SK-N-SH treated with all-trans-retinoic acid at 6 μM for 48 hours (cell line): ENCODE measurements at regions not wholly inside any gene's neighbourhood (a gene's known extent, or its start where the extent isn't known, plus 50 kb on each side); places are given as distances from the start of the nearest gene placed in this dataset.

Source experiments
- ARNTL ChIP-seq: fragments of 450-650 bp; formaldehyde crosslinking; IDR thresholded peaks from 2 replicates; pipeline ENCODE4 v1.5.0; 2020; ENCODE audit warnings: low read depth, mild to moderate bottlenecking, moderate library complexity, borderline replicate concordance
- CSDC2 ChIP-seq: fragments of 250-450 bp; sonication (Bioruptor Pico); IDR thresholded peaks from 2 replicates; pipeline ENCODE4 v1.5.0; 2020; ENCODE audit warnings: mild to moderate bottlenecking, moderate library complexity
- ESRRG ChIP-seq: fragments of 250-450 bp; sonication (Bioruptor Pico); IDR thresholded peaks from 2 replicates; pipeline ENCODE4 v1.6.1; 2021; ENCODE audit warnings: mild to moderate bottlenecking
- GLIS3 ChIP-seq: fragments of 250-450 bp; sonication (Bioruptor Pico); IDR thresholded peaks from 2 replicates; pipeline ENCODE4 v1.5.0; 2020; ENCODE audit warnings: mild to moderate bottlenecking, moderate library complexity
- ISL1 ChIP-seq: fragments of 250-450 bp; sonication (Bioruptor Pico); IDR thresholded peaks from 2 replicates; pipeline ENCODE4 v2.1.2; 2022; ENCODE audit warnings: mild to moderate bottlenecking, moderate library complexity
- OSR1 ChIP-seq: fragments of 250-450 bp; sonication (Bioruptor Pico); IDR thresholded peaks from 2 replicates; pipeline ENCODE4 v1.8.0; 2022; ENCODE audit warnings: moderate library complexity, mild to moderate bottlenecking, inconsistent platforms
- RARB ChIP-seq: fragments of 250-450 bp; sonication (Bioruptor Pico); IDR thresholded peaks from 2 replicates; pipeline ENCODE4 v1.8.0; 2021; ENCODE audit warnings: mild to moderate bottlenecking, moderate library complexity
- TOX ChIP-seq: fragments of 250-450 bp; sonication (Bioruptor Pico); IDR thresholded peaks from 2 replicates; pipeline ENCODE4 v1.8.0; 2021; ENCODE audit warnings: mild to moderate bottlenecking, moderate library complexity, borderline replicate concordance
- ZFP30 ChIP-seq: fragments of 450-650 bp; formaldehyde crosslinking; IDR thresholded peaks from 2 replicates; pipeline ENCODE4 v1.5.0; 2022; ENCODE audit warnings: mild to moderate bottlenecking, moderate library complexity
- ZNF70 ChIP-seq: fragments of 450-650 bp; formaldehyde crosslinking; IDR thresholded peaks from 2 replicates; pipeline ENCODE4 v1.5.0; 2020; ENCODE audit warnings: mild to moderate bottlenecking, moderate library complexity
- ZNF8 ChIP-seq: fragments of 450-650 bp; formaldehyde crosslinking; IDR thresholded peaks from 2 replicates; pipeline ENCODE4 v1.5.0; 2020; ENCODE audit warnings: mild to moderate bottlenecking, moderate library complexity
- TF ChIP-seq, protein P1 (sequence below): fragments of 250-450 bp; sonication (Bioruptor Pico); IDR thresholded peaks from 2 replicates; pipeline ENCODE4 v1.8.0; 2021; ENCODE audit warnings: low read depth, mild to moderate bottlenecking, moderate library complexity, borderline replicate concordance
- TF ChIP-seq, protein P2 (sequence below): fragments of 250-450 bp; sonication (Bioruptor Pico); IDR thresholded peaks from 2 replicates; pipeline ENCODE4 v1.8.0; 2020; ENCODE audit warnings: mild to moderate bottlenecking, moderate library complexity, borderline replicate concordance

DNA sequence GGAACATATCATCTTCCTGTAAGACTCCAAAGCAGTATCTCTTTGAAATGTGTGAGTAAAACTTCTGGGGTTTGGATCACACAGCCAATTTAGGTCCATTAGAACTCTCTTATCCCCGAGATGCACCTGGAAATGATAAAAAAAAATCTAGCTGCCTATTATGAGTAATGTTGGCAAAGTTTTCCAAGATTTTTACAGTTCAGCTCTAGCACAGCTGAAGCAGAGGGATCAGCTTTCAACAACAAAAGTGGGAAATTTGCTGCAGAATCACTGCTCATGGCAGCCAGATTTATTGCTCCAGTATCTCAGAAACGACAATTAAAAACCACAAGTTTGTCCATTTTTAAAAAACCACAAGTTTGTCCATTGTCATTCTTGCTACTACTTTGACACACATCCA is 292.2 kb downstream of the IRX2 start:
- TF ChIP-seq ARNTL (no peak), RARB (no peak), OSR1 (CRISPR knock-in tag) (no peak), ZNF8 (CRISPR knock-in tag) (no peak), ESRRG (CRISPR knock-in tag) (no peak), ISL1 (CRISPR knock-in tag) (no peak), TOX (CRISPR knock-in tag) (no peak), GLIS3 (CRISPR knock-in tag) (no peak), ZFP30 (CRISPR knock-in tag) (no peak), CSDC2 (CRISPR knock-in tag) (no peak), ZNF70 (no peak)
- TF ChIP-seq, protein P1, sequence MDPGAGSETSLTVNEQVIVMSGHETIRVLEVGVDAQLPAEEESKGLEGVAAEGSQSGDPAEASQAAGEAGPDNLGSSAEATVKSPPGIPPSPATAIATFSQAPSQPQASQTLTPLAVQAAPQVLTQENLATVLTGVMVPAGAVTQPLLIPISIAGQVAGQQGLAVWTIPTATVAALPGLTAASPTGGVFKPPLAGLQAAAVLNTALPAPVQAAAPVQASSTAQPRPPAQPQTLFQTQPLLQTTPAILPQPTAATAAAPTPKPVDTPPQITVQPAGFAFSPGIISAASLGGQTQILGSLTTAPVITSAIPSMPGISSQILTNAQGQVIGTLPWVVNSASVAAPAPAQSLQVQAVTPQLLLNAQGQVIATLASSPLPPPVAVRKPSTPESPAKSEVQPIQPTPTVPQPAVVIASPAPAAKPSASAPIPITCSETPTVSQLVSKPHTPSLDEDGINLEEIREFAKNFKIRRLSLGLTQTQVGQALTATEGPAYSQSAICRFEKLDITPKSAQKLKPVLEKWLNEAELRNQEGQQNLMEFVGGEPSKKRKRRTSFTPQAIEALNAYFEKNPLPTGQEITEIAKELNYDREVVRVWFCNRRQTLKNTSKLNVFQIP (CRISPR knock-in tag) = no peak
- TF ChIP-seq, protein P2, sequence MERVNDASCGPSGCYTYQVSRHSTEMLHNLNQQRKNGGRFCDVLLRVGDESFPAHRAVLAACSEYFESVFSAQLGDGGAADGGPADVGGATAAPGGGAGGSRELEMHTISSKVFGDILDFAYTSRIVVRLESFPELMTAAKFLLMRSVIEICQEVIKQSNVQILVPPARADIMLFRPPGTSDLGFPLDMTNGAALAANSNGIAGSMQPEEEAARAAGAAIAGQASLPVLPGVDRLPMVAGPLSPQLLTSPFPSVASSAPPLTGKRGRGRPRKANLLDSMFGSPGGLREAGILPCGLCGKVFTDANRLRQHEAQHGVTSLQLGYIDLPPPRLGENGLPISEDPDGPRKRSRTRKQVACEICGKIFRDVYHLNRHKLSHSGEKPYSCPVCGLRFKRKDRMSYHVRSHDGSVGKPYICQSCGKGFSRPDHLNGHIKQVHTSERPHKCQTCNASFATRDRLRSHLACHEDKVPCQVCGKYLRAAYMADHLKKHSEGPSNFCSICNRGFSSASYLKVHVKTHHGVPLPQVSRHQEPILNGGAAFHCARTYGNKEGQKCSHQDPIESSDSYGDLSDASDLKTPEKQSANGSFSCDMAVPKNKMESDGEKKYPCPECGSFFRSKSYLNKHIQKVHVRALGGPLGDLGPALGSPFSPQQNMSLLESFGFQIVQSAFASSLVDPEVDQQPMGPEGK (CRISPR knock-in tag) = no peak
